ENCODE measurements at regions not wholly inside any gene's neighbourhood (a gene's known extent, or its start where the extent isn't known, plus 50 kb on each side); places are given as distances from the start of the nearest gene placed in this dataset.

DNA sequence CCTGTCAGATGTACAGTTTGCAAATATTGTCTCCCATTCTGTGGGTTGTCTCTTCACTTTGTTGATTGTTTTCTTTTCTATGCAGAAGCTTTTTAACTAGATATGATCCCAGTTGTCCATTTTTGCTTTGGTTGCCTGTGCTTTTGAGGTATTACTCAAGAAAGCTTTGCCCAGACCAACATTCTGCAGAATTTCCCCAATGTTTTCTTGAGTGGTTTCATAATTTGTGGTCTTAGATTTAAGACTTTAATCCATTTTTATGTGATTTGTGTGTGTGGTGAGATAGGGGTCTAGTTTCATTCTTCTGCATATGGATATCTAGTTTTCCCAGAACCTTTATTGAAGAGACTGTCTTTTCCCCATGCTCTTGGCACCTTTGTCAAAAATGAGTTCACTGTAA is 116.9 kb downstream of the DUSP10 start:
- in situ Hi-C loops (cut with MboI; ENCODE audit: low sequenced_read_pairs in 4 of 4) (no loop called here), intact Hi-C loops (cut with DNase I; ENCODE audit: low total_unique reads) (no loop called here)
- no peak for TF ChIP-seq POLR2A (IDR thresholded peaks at IDR 0.05)
- TF ChIP-seq, protein P1, sequence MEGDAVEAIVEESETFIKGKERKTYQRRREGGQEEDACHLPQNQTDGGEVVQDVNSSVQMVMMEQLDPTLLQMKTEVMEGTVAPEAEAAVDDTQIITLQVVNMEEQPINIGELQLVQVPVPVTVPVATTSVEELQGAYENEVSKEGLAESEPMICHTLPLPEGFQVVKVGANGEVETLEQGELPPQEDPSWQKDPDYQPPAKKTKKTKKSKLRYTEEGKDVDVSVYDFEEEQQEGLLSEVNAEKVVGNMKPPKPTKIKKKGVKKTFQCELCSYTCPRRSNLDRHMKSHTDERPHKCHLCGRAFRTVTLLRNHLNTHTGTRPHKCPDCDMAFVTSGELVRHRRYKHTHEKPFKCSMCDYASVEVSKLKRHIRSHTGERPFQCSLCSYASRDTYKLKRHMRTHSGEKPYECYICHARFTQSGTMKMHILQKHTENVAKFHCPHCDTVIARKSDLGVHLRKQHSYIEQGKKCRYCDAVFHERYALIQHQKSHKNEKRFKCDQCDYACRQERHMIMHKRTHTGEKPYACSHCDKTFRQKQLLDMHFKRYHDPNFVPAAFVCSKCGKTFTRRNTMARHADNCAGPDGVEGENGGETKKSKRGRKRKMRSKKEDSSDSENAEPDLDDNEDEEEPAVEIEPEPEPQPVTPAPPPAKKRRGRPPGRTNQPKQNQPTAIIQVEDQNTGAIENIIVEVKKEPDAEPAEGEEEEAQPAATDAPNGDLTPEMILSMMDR (IDR thresholded peaks at IDR 0.05 in 4 of 5, conservative IDR thresholded peaks at IDR 0.05 in 1 of 5) = no peak
- DNase-seq (no peak), ATAC-seq (no peak)
- no peaks in the 10 kb centered on the region for H3K9me3 ChIP-seq
- no peak overlapping the region for H3K4me3 ChIP-seq
- peaks cover 0 to 6% of the 10 kb centered on the region in 2 donors for H3K4me1 ChIP-seq
- no peaks in the 10 kb centered on the region for H3K36me3 ChIP-seq
- H3K27ac ChIP-seq = no peak overlapping the region
- H3K27me3 ChIP-seq = no peaks in the 10 kb centered on the region

DNA sequence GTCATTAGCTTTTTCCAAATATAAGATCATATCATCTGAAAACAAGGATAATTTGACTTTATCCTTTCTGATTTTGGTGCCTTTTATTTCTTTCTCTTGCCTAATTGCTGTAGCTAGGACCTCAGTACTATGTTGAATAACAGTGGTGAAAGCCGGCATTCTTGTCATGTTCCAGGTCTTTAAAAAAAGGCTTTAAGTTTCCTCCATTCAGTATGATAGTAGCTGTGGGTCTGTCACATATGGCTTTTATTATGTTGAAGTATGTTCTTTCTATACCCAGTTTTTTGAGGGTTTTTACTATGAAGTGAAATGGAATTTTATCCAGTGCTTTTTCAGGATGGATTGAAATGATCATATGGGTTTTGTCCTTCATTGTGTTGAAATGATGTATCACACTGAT is 115.8 kb downstream of the DUSP10 start:
- no peak for ATAC-seq
- Histone ChIP-seq H3K36me3 (no peaks in the 10 kb centered on the region), H3K4me1 (no peaks in the 10 kb centered on the region), H3K27ac (no peak overlapping the region), H3K27me3 (no peaks in the 10 kb centered on the region), H3K4me3 (no peak overlapping the region), H3K9me3 (no peaks in the 10 kb centered on the region)
- no peak for DNase-seq
- TF ChIP-seq, protein P1 (IDR thresholded peaks at IDR 0.05 in 4 of 5, conservative IDR thresholded peaks at IDR 0.05 in 1 of 5) = no peak
- no peak for TF ChIP-seq POLR2A (IDR thresholded peaks at IDR 0.05)
- intact Hi-C loops (cut with DNase I; ENCODE audit: low total_unique reads) (no loop called here), in situ Hi-C loops (cut with MboI; ENCODE audit: low sequenced_read_pairs in 4 of 4) (no loop called here)

DNA sequence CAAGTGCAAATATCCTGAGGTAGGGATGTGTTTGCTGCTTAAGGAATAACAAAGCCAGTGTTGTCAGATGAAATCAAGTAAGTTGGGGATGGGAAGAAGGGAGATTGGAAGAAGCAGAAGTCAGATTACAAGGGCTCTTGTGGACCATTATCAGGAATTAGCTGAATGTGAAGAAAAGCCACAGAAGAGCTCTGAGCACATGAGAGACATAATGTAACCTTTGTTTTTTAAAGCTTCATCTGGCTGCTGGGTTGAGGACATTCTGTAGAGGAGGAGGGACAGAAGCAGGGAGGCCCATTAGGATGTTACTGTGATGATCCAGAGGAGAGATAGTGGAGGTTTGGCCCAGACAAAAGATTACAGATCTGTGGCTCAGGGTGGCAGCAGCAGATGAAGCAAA is 111.7 kb downstream of the DUSP10 start:
- DNase-seq (no peak), ATAC-seq (no peak)
- Histone ChIP-seq H3K4me1 (no peaks in the 10 kb centered on the region), H3K4me3 (no peak overlapping the region), H3K9me3 (no peaks in the 10 kb centered on the region), H3K27me3 (no peaks in the 10 kb centered on the region), H3K36me3 (no peaks in the 10 kb centered on the region), H3K27ac (no peak overlapping the region)
- in situ Hi-C loops (cut with MboI; ENCODE audit: low sequenced_read_pairs in 4 of 4) = no loop called here
- TF ChIP-seq, protein P1 (IDR thresholded peaks at IDR 0.05 in 4 of 5, conservative IDR thresholded peaks at IDR 0.05 in 1 of 5) = no peak
- intact Hi-C loops (cut with DNase I; ENCODE audit: low total_unique reads) = no loop called here

DNA sequence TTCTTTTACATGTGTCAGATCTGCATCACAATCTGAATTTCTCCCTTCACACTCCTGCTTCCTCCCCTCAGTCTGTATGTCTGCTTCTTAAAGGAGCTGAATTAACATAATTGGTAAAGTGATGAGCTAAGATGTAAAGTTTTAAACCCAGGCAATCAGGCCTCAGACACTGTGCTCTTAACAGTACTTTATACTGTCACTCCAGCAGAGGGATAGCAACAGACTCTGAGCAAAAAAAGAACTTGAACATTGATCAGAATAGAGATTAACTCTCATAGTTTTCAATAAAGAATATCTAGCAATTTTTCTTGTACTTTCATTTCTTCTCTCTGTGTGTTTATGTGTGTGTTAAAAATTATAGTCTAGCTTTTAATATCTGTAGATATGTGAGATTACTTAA is 110.3 kb downstream of the DUSP10 start:
- TF ChIP-seq POLR2A (IDR thresholded peaks at IDR 0.05) = no peak
- TF ChIP-seq, protein P1 (IDR thresholded peaks at IDR 0.05 in 4 of 5, conservative IDR thresholded peaks at IDR 0.05 in 1 of 5) = no peak
- H3K4me3 ChIP-seq = no peak overlapping the region
- intact Hi-C loops (cut with DNase I; ENCODE audit: low total_unique reads) = no loop called here
- no peaks in the 10 kb centered on the region for H3K36me3 ChIP-seq
- no peak overlapping the region for H3K27ac ChIP-seq
- no peak for DNase-seq
- in situ Hi-C loops (cut with MboI; ENCODE audit: low sequenced_read_pairs in 4 of 4) = no loop called here
- no peaks in the 10 kb centered on the region for H3K27me3 ChIP-seq
- H3K9me3 ChIP-seq = no peaks in the 10 kb centered on the region
- H3K4me1 ChIP-seq = no peaks in the 10 kb centered on the region
- no peak for ATAC-seq

DNA sequence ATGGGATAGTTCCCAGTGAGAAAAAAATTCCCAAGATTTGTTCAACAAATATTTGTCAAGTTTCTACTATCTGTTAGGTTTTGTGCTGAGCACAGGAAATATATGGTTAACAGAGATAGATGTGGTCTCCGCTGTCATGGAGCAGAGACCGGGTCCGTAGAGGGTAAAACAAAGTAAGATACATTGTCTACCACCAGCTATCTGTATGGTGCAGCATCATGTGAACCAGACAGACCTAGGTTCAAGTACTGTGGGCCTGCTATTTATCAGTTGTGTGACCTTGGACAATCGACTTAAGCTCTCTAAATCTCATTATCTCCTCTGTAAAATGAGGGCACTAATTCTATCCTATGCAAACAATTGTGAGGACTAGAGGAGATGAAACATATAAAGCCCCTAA is 109.8 kb downstream of the DUSP10 start:
- TF ChIP-seq, protein P1 (IDR thresholded peaks at IDR 0.05 in 4 of 5, conservative IDR thresholded peaks at IDR 0.05 in 1 of 5) = no peak
- no peak for TF ChIP-seq POLR2A (IDR thresholded peaks at IDR 0.05)
- intact Hi-C loops (cut with DNase I; ENCODE audit: low total_unique reads) (no loop called here), in situ Hi-C loops (cut with MboI; ENCODE audit: low sequenced_read_pairs in 4 of 4) (no loop called here)
- Histone ChIP-seq H3K4me3 (no peak overlapping the region), H3K27me3 (no peaks in the 10 kb centered on the region), H3K36me3 (no peaks in the 10 kb centered on the region), H3K9me3 (no peaks in the 10 kb centered on the region), H3K27ac (no peak overlapping the region), H3K4me1 (no peaks in the 10 kb centered on the region)
- DNase-seq (no peak), ATAC-seq (no peak)
